Stimulated activated naive CD8-positive, alpha-beta T cell treated with anti-CD3 and anti-CD28 coated beads, Interleukin-15, amount 100 ng/mL, for 72 hours (primary cell): ENCODE measurements at regions not wholly inside any gene's neighbourhood (a gene's known extent, or its start where the extent isn't known, plus 50 kb on each side); places are given as distances from the start of the nearest gene placed in this dataset.
A peak's percentile ranks its signal among the peaks of the same experiment; 100 is the strongest.

Experiments
- ATAC-seq: fragments of 150-1000 bp; cut with Tn5 transposase; 2 replicates; pipeline ENCODE4 v1.10.0; 2021; ENCODE audit warnings: mild to moderate bottlenecking, moderate library complexity
- DNase-seq, 2 donors: peaks; one replicate each; pipeline ENCODE4 v3.0.0; 2021 to 2022
- H3K27ac Mint-ChIP-seq, 2 donors: one replicate each; pipeline ENCODE4 v1.8.0; 2022; ENCODE audit warnings: mild to moderate bottlenecking in 2 of 2, mixed read lengths in 2 of 2, moderate library complexity in 2 of 2
- H3K27me3 Mint-ChIP-seq: one replicate; pipeline ENCODE4 v1.8.0; 2022; ENCODE audit warnings: mixed read lengths
- H3K4me1 Mint-ChIP-seq: one replicate; pipeline ENCODE4 v1.8.0; 2022; ENCODE audit warnings: mild to moderate bottlenecking, mixed read lengths
- H3K4me3 Mint-ChIP-seq, 2 donors: one replicate each; pipeline ENCODE4 v1.8.0; 2022; ENCODE audit warnings: mild to moderate bottlenecking in 2 of 2, mixed read lengths in 2 of 2, moderate library complexity in 1 of 2
- H3K9me3 Mint-ChIP-seq, 2 donors: one replicate each; pipeline ENCODE4 v1.8.0; 2022; ENCODE audit warnings: mixed read lengths in 2 of 2

DNA sequence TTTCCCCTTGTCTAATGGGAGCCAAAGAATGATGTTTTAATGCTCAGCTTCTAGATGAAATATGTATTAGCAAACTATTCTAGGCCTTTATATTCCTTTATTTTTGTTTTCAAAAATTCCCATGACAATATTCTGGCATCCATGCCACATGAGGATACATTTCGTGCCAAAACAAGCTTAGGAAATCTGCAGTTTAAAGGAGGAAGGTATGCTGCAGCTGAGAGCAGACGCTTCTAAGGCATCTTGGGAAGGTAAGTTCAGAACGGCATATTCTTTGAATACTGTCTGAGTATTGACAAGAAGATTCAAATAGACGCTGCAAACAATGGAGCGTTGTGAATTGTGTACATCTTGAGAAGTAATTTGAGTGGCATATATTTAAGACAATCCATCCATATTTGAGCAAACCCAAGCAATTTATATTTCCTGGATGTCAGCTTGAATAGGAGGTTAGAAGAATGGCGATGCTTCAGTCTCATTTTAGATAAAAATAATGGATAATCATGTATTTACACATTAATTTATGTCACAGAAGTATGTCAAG is 158.6 kb downstream of the RAP2B start:
- H3K4me3 Mint-ChIP-seq: peak overlapping the region in 1 of 2 donors; percentile 56
- H3K9me3 Mint-ChIP-seq: no peaks in the 10 kb centered on the region
- H3K27me3 Mint-ChIP-seq: no peaks in the 10 kb centered on the region
- H3K27ac Mint-ChIP-seq: peak overlapping the region in 1 of 2 donors; percentile 47
- no peak for DNase-seq
- peaks cover 18% of the 10 kb centered on the region for H3K4me1 Mint-ChIP-seq
- ATAC-seq: no peak

DNA sequence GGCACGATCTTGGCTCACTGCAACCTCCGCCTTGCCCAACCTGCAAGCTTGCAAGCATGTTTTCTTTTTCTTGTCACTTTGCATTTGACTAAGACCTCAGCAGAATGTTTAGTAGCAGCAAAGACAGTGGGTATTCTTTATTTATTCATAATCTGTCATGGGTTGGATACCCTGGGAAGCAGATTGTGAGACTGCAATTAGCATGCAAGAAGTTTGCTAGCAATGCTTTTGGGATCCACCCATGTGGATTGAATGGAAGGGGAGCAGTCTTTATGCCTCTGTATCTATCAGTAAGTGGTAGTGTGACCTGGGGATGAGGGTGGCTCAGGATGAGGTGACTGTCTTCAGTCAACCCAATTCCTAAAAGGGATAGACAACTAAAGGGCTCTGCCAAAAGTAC is 166.7 kb downstream of the RAP2B start:
- DNase-seq (no peak), ATAC-seq (no peak)
- no peaks in the 10 kb centered on the region for H3K27me3 Mint-ChIP-seq
- no peaks in the 10 kb centered on the region for H3K9me3 Mint-ChIP-seq
- no peak overlapping the region for H3K27ac Mint-ChIP-seq
- peaks cover 9% of the 10 kb centered on the region for H3K4me1 Mint-ChIP-seq
- no peak overlapping the region for H3K4me3 Mint-ChIP-seq

DNA sequence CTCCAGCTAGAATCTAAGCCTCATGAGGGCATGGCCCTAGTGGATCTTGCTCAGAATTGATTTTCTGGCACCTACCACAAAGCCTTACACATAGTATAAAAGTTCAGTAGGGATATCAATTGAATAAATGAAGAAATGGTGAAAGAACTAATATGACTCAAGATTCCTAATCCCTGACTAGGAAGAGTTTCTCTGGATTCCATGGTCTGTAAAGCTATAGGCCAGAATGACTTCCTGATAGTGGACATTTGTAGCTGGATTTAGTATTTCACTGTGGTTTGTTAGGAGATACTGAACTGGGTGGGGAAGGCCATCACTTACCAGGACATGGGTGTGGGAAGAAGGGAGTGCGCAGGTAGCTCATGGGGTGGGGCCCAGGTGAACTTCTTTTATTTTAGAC is 168.9 kb downstream of the RAP2B start:
- DNase-seq (no peak), ATAC-seq (no peak)
- Mint-ChIP-seq H3K9me3 (no peaks in the 10 kb centered on the region), H3K4me1 (peaks cover 9% of the 10 kb centered on the region), H3K27me3 (no peaks in the 10 kb centered on the region), H3K27ac (peak overlapping the region in 1 of 2 donors; percentile 72), H3K4me3 (no peak overlapping the region)

DNA sequence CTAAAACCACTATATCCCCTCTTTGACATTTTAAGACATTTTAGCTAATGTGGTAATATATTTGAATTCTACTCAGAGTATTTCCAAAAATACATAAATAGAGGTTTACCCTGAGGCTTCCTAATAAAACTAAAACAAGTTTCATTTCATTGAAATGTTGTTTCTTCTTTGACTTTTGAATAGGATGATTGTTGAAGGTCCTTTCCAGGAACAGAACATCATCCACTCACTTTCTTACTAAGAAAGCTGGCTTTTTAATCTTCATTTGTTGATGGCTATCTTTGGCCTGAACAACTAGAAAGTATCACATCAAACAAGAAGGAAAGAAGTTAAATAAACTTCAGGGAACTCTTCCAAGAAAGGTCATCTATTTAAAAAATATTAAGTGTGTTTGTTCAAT is 169.7 kb downstream of the RAP2B start:
- Mint-ChIP-seq H3K27ac (no peak overlapping the region), H3K9me3 (no peaks in the 10 kb centered on the region), H3K4me3 (no peak overlapping the region), H3K4me1 (peaks cover 9% of the 10 kb centered on the region), H3K27me3 (no peaks in the 10 kb centered on the region)
- no peak for DNase-seq
- no peak for ATAC-seq

DNA sequence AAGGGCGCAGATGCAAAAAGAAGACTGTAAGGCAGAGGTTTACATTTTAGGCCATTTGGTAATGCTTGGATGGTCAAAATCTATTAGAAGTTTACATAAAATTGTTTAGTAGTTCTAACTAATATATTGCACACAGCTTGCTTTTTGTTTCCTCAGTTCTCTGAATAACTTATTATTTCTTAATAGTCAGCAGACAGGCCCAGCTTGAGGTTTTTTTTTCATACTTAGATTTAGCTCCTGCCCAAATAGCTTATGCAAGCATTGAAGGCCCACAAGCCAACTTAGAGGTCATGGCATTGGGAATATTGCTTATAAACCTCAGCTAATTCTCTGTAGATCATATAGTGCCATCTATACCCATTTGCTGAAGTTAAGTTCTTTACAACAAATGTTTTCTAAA is 172.5 kb downstream of the RAP2B start:
- Mint-ChIP-seq H3K4me3 (no peak overlapping the region), H3K4me1 (peaks cover 9% of the 10 kb centered on the region), H3K9me3 (no peaks in the 10 kb centered on the region), H3K27me3 (no peaks in the 10 kb centered on the region), H3K27ac (no peak overlapping the region)
- DNase-seq (no peak), ATAC-seq (no peak)

DNA sequence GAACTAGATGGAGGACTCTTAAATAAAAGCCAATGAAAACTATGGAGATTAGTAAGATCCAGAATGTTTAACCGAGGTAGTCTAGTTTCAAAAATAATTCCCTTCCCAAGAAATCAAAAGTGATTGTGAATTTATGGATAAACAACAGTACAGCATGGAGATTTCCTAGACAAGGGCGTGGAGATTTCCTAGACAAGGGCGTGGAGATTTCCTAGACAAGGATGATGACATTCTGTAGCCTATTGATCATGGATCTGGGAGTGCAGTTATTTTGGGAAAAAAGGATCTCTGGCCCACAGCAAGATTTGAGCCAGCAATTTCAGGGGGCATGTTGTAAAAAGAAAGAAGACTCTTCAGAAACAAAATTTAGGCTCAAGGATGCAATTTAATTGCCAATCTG is 175.3 kb downstream of the RAP2B start:
- ATAC-seq (no peak), DNase-seq (no peak)
- H3K4me3 Mint-ChIP-seq: no peak overlapping the region
- H3K9me3 Mint-ChIP-seq: peaks cover 6 to 8% of the 10 kb centered on the region in 2 donors
- H3K27me3 Mint-ChIP-seq: no peaks in the 10 kb centered on the region
- H3K4me1 Mint-ChIP-seq: peaks cover 9% of the 10 kb centered on the region
- H3K27ac Mint-ChIP-seq: peak overlapping the region in 1 of 2 donors; percentile 72

DNA sequence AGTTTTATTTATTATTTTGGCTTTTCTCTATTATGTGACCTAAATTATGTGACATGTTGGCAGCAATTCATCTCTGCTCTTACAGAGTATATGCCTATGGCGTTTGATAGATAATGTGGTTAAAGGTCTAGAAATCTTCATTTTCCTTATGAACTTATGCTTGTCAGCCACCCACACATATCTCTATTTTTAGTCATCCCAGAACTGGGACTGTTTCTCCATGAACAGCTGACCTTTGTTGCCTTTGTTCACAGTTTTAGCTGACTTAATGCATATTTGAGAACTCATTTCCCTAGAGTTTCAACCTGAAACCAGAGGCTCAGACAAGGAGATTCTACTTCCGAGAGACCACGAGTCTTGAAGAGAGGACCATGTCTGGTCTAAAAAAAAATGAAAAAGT is 176.5 kb downstream of the RAP2B start:
- H3K4me1 Mint-ChIP-seq: no peaks in the 10 kb centered on the region
- ATAC-seq (no peak), DNase-seq (no peak)
- H3K27ac Mint-ChIP-seq: no peak overlapping the region
- H3K4me3 Mint-ChIP-seq: no peak overlapping the region
- H3K27me3 Mint-ChIP-seq: no peaks in the 10 kb centered on the region
- peaks cover 6 to 8% of the 10 kb centered on the region in 2 donors for H3K9me3 Mint-ChIP-seq

DNA sequence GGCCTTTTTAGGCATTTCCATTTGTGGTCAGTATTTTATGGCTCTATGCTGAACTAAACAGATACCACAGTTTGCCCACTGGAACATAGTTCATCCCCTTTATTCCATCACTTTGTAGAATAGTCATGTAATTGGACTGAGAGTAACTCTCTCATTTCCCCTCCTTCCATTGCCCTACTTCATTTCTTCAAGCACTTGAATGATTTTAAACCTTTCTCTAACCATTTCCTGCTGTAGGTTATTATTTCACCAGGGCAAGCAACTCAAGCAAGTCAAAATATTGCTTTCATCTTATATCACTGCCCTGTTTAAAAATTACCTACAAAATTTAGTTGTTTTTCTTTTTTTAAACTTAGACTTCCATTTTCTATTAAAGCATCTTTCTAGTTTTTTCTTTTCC is 177.0 kb downstream of the RAP2B start:
- no peak overlapping the region for H3K27ac Mint-ChIP-seq
- no peaks in the 10 kb centered on the region for H3K4me1 Mint-ChIP-seq
- H3K4me3 Mint-ChIP-seq: no peak overlapping the region
- H3K9me3 Mint-ChIP-seq: peaks cover 6 to 8% of the 10 kb centered on the region in 2 donors
- ATAC-seq (no peak), DNase-seq (no peak)
- no peaks in the 10 kb centered on the region for H3K27me3 Mint-ChIP-seq

DNA sequence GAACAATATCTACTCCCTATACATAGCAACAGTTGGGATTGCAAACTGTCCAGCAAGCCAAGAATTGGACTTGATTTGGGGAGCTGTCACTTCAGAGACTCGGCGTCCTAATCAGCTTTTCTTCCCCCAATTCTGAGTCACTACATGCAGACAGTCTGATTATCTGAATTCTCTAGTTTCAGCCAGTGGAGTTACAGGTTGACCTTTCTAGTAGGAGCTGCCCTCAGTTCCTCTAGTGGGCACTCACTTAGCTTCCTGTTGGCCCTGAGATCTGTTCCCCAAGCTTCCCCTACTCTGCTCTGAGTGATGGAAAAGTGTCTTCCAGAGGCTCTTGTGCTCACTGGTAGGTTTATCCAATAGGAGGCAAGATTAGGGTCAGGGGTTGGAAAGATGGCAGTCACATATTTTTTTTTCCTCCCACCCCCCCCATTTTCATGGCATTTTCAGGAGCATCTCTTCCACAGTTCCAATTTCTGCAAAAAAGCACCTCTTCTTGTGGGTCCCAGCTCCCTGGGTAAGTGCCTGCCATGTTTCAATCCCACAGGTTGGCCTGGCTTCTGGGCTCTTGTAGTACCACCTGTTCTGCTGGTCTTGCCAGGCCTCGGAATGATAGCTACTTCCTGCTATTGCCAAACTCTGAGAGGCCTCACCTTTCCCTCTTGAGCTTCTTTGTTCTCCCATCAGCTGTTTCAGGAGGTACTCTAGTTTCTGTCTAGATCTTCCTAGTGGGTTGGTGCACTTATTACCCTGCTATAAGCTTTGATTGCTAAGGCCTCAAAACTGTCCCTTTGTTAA is 182.2 kb downstream of the RAP2B start:
- H3K27ac Mint-ChIP-seq: no peak overlapping the region
- DNase-seq (no peak), ATAC-seq (no peak)
- no peak overlapping the region for H3K4me3 Mint-ChIP-seq
- no peaks in the 10 kb centered on the region for H3K27me3 Mint-ChIP-seq
- H3K9me3 Mint-ChIP-seq: peaks cover 12 to 23% of the 10 kb centered on the region in 2 donors
- H3K4me1 Mint-ChIP-seq: no peaks in the 10 kb centered on the region

DNA sequence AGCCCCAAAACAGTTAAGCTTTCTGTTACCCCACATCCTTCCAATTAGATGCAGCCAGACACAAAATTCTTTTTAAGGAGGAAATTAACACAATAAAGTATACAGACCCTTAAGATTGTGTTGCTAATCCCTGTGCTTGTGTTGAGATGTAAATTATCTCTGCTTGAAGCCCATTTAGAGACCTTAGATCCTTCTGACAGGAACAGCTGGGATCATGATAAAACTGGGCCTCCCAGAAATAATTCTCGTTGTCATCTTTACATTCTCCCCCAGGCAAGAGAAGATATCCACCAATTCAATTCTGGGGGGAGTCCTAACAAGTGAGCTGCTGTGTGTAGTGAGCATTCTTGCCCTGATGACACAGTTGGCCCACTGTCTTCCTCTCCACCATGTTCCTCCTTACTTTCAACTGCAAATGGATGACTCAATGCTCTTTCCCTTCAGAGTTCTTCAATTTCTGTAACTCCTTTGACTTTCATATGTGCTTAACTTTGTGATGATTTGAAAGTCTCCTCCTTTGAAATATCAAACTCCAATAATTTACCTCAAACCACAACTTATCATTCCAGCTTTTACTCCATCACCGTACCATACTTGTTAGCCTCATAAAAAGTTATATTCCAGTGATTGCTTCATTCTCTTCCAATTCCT is 186.6 kb downstream of the RAP2B start:
- no peak for ATAC-seq
- H3K27ac Mint-ChIP-seq: peak overlapping the region in 1 of 2 donors; percentile 41
- H3K27me3 Mint-ChIP-seq: no peaks in the 10 kb centered on the region
- peaks cover 7 to 21% of the 10 kb centered on the region in 2 donors for H3K9me3 Mint-ChIP-seq
- no peaks in the 10 kb centered on the region for H3K4me1 Mint-ChIP-seq
- no peak for DNase-seq
- no peak overlapping the region for H3K4me3 Mint-ChIP-seq

DNA sequence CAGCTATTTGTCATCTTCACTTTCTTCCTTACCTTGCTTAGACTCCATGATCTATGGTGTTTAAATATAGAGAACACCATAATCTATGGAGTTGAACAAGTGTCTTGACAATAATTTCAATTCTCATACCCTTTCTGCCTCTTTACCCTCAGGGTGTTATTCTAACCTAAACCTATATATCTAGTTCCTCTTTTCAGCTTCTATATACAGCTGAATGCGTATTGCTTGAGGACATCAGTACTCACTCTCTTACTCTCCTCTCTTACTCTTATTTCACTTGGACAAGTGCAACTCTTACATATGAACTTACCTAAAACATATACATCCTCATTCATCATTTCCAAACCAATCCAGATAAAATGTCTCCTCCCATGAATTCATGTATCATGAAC is 187.1 kb downstream of the RAP2B start:
- peaks cover 7 to 21% of the 10 kb centered on the region in 2 donors for H3K9me3 Mint-ChIP-seq
- no peaks in the 10 kb centered on the region for H3K4me1 Mint-ChIP-seq
- ATAC-seq: no peak
- peak overlapping the region in 1 of 2 donors; percentile 41 for H3K27ac Mint-ChIP-seq
- H3K27me3 Mint-ChIP-seq: no peaks in the 10 kb centered on the region
- DNase-seq: no peak
- no peak overlapping the region for H3K4me3 Mint-ChIP-seq

DNA sequence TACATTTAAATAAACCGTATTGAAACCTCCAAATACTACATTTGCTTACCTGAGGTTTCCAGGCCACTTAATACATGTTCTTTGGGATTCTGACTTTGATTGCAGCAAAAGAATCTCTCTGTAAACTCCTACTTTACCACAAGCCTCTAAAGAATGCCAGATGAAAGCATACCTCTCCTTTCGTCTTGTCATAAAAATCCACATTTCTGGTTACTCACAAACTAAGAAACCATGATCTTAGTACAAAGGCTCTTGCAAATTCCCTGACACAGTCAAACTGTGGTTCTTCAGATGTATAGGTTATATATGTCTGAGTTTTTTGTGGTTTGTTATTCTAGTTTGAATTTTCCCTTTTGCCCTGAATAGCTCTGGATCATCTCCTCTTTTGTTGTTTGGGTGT is 188.4 kb downstream of the RAP2B start:
- no peak for DNase-seq
- Mint-ChIP-seq H3K9me3 (peaks cover 7 to 21% of the 10 kb centered on the region in 2 donors), H3K27ac (no peak overlapping the region), H3K27me3 (no peaks in the 10 kb centered on the region), H3K4me3 (no peak overlapping the region), H3K4me1 (no peaks in the 10 kb centered on the region)
- ATAC-seq: no peak

DNA sequence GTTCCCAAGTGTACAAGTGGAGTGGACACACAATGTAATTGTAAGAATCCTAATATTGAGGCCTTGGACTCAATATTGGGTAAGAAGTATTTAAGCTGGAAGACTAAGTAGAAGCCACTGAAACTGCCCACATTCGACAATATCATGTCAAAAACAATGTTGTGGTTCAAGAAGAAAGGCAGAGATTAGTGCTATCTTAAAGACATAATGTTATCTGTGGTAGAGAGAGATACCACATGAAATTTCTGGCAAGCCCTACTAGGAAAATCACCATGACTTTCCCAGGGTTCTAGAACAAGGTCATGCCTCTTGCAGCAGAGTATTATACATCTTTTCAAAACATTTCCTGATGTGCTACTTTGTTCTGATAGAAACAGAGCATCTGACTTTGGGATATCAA is 192.6 kb downstream of the RAP2B start:
- ATAC-seq: no peak
- no peak overlapping the region for H3K27ac Mint-ChIP-seq

DNA sequence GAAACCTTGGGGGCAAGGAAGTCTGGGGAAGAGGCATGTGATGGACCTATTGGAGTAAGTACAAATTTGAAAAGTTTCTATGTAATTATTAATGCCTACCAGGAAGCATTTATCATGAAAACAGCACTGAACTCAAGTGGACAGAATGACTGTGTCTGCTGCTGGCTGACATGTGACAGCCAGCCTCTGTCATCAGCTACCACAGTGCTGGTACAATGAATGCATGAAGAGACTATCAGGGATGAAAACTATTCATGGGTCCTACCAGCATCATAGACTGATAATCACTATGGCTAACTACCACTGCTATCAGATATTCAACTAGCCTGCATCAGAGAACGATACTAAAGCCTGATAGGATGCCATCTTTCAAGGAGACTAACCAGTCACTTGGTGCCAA is 193.5 kb downstream of the RAP2B start:
- H3K9me3 Mint-ChIP-seq: peaks cover 0 to 5% of the 10 kb centered on the region in 2 donors
- H3K4me1 Mint-ChIP-seq: no peaks in the 10 kb centered on the region
- no peaks in the 10 kb centered on the region for H3K27me3 Mint-ChIP-seq
- DNase-seq: no peak
- H3K27ac Mint-ChIP-seq: no peak overlapping the region
- no peak for ATAC-seq
- no peak overlapping the region for H3K4me3 Mint-ChIP-seq

More for the DNA sequence above, 192.6 kb downstream of the RAP2B start:
- no peak for DNase-seq
- Mint-ChIP-seq H3K27me3 (no peaks in the 10 kb centered on the region), H3K4me3 (no peak overlapping the region), H3K9me3 (peaks cover 0 to 5% of the 10 kb centered on the region in 2 donors), H3K4me1 (no peaks in the 10 kb centered on the region)

DNA sequence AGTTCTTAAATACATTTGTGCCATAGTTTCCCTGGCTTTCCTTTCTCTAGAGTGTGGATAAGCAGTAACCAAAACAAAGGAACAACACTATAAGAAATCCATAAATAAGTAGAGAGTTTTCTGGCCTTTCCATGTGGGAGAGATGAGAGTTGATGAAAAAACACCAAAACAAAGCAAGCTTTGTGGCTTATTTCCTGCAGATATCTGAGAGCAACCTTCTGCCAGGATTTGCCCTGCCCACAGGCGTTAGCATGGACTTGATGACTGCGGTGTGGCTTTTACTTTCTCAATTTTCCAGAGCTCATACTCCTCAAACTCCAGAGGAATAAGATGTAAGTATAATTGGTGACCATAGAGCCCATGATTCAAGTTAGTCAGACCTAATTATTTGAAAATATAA is 194.9 kb downstream of the RAP2B start:
- Mint-ChIP-seq H3K4me3 (no peak overlapping the region), H3K27me3 (no peaks in the 10 kb centered on the region), H3K9me3 (peaks cover 0 to 5% of the 10 kb centered on the region in 2 donors), H3K27ac (no peak overlapping the region), H3K4me1 (no peaks in the 10 kb centered on the region)
- DNase-seq (no peak), ATAC-seq (no peak)

DNA sequence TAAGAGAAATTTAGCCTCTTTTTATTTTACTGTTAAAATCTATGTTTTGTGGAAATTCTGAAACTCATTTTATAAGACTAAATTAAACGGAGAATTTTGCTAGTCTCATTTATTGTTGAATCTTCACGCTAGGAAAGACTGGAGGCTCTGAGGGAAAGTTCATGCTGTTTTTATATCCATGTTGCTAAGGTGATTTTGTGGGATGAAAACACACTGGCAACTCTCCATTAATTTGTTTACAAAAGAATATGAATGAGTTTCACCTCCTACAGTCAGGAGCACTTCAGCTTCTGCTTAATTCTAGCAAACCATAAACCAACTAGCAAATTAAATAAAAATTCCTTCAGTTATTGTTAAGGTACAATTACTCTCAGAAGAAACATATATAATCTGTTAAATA is 195.4 kb downstream of the RAP2B start:
- peaks cover 0 to 5% of the 10 kb centered on the region in 2 donors for H3K9me3 Mint-ChIP-seq
- H3K27me3 Mint-ChIP-seq: no peaks in the 10 kb centered on the region
- ATAC-seq (no peak), DNase-seq (no peak)
- H3K4me1 Mint-ChIP-seq: no peaks in the 10 kb centered on the region
- no peak overlapping the region for H3K4me3 Mint-ChIP-seq
- H3K27ac Mint-ChIP-seq: no peak overlapping the region
